HG02938 (cell line): ENCODE measurements at regions not wholly inside any gene's neighbourhood (a gene's known extent, or its start where the extent isn't known, plus 50 kb on each side); places are given as distances from the start of the nearest gene placed in this dataset.
"Not testable (repeated sequence)": the region's sequence is repeated elsewhere in the genome, so short reads cannot be mapped to it uniquely, and the experiment has no call there.

Source experiments
- ATAC-seq: cut with Tn5 transposase; IDR thresholded peaks from one replicate; pipeline ENCODE4 v1.9.1; 2021; ENCODE audit warnings: mild to moderate bottlenecking, moderate library complexity; ENCODE audit not compliant: unreplicated experiment

DNA sequence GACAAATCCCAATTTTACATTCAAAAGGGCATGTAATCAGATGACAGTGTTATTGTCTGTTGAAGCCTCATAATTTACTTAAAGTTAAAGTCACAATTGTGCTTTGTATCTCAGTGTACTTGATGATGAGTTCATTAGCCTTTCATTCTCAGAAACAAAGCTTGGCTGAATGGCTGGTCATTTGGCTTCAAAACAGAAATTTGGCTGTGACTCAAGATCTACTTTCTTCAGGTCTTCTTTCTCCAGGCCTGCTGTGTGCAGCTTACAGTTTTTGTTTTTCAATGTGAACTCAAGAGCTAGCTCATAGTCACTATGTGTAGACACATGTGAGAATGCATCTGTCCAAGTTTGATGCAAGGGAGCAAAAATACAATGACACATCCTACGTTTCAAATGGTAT lies 2003.6 kb upstream of the WWC1 start:
- no peak for ATAC-seq

GRCh38 chr5:166291800-166292199 lies 1999.6 kb upstream of the WWC1 start:
- ATAC-seq: not testable (repeated sequence)

DNA sequence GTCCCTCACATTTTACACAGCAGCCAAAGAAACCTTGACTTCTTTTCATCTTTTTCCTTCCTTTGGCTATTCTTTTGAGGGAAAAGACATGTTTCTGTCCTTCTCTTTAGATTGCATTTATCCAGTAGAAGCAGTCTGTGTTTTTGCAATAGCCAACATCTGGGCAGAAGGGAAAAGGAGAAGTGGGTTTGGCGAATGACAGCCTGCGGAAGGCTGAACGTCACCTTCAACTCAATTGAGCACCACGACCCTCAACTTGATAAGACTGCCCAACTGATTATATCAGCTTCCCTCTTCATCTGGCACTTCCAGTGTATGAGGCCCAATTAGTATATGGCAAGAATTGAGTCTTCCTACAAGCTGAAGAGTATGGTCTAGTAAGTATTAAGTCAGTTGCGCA lies 1997.6 kb upstream of the WWC1 start:
- no peak for ATAC-seq

- ATAC-seq: no peak
These were observed 1989.3 kb upstream of the WWC1 start for GRCh38 chr5:166302166-166302565.

- ATAC-seq: no peak
These were observed 1974.0 kb upstream of the WWC1 start for GRCh38 chr5:166317425-166317824.

GRCh38 chr5:166320920-166321480 lies 1970.4 kb upstream of the WWC1 start:
- no peak for ATAC-seq

- no peak for ATAC-seq
These were observed 1967.1 kb upstream of the WWC1 start for GRCh38 chr5:166324372-166324771.

DNA sequence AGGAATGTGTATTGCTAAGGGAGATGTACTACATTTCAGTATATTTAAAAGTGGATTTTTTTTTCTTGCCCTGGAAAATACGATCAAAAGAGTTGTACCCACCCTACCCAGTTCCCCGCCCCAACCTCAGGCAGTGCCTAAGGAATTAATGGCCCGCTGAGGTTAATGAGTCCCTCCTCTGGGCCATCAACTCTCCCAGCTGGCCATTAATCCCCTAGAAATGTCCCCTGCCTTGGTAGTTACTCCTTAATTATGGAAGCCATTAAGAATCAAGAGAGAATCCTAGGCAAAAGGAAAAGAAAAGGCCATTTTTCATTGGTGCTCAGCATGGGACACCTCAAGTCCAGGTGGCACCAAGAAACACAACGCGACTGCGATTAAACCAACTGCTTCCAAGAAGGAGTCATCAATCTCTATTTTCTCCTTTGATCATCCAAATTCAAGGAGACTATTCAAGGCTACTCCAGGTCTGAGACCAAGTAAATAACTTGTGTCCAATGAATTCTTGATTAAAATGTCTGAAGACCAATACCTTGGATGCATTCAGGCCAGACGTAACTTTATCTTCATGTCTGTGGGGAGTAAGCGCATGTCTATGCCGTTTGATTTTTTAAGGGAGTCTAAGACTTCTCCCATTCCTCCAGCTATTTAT lies 1962.2 kb upstream of the WWC1 start:
- ATAC-seq: no peak

GRCh38 chr5:166330036-166330435 lies 1961.4 kb upstream of the WWC1 start:
- no peak for ATAC-seq

DNA sequence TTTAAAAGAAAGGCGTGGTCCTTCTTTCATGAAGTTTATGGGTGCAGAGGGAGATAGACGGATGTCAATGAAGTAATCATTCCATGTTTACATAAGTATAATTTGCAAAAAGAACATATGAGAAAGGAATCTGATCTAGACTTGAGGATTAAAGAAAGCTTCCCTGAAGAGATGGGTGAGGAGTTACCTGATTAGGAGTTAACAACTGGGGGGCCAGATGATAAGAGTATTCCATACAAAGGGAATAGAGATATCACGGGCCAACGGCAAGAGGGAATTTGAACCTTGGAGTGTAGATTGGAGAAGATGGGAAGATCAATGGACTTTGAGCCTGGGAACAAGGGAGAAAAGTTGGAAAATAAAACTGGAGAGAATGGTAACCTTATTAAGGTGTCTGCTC lies 1959.9 kb upstream of the WWC1 start:
- no peak for ATAC-seq

DNA sequence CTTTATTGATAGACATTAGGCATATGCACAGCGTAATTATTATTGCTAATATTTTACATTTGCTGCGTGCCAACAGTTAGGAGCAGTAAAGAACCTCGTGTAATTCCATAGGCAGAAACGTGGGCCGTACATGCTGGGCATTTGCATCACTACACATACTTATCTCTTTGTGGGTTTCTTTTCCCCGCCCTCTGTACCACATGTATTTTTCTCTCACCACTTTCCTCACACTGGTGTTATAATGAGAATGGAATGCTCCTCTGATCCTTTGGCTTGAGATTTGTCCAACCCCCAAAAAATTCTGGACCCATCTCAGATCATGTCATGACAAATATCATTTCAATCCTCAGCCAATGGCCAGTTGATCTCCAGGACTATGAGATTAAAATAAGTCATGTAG lies 1952.6 kb upstream of the WWC1 start:
- no peak for ATAC-seq

DNA sequence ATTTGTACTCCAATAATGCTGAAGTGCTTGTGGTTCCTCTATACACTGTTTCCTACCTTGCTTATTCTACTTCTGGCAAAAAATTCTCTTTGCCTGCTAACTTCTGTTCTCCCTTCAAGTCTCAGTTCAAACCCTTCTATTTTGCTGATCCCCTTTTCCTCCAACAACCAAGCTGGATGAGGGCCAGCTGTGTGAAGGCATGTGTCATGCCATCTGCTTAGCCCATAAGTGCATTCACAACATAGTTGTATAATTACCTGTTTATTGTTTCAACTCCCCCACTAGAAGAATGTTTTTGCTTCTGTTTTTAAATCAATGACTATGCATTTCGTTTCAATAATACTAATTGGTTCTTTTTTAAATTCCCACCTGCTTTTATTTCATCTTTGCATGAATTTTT lies 1951.4 kb upstream of the WWC1 start:
- ATAC-seq: no peak

DNA sequence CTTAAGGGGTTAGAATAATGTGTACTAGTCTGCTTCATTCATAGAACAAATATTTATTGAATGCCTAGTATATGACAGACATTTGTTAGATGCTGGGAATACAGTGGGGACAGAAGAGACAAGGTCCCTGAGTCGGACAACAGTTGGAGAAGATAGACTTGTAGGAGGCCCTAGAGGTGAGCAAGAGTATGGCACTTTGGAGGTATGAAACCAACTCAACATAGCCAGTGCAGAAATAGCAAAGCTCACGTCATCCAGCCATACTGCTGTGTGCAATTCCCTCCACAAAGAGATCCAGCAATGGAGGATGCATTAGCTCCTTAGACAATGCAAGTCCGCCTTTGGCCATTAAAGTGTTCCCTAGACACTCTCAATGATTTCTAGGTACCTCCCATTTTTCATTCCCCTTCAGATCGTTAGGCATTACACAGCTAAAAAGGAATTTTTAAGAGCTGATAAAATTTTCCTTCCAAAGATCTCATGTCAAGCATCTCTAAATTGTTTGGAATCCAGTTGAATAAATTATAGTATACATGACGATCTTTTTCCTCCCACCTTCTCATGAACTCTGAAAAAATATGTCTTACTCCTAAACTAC lies 1949.6 kb upstream of the WWC1 start:
- no peak for ATAC-seq

DNA sequence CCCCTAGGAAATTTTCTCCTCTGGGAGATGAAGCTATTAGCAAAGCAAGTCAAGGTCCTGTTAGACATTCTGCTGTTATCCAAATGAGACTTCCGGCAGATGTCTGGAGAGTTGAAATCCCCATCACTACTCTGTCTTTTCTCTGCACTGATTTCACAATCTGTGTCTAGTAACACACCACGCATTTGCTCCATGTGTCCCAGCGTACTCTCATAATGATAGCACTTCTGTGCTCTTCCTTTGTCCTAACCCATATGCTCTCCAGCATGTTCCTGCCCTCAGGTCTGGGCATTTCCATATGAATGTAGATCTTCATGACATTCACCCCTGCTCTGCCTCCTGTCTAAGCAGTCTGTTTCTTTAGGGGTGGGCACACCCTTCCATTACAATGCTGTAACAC lies 1949.0 kb upstream of the WWC1 start:
- no peak for ATAC-seq

DNA sequence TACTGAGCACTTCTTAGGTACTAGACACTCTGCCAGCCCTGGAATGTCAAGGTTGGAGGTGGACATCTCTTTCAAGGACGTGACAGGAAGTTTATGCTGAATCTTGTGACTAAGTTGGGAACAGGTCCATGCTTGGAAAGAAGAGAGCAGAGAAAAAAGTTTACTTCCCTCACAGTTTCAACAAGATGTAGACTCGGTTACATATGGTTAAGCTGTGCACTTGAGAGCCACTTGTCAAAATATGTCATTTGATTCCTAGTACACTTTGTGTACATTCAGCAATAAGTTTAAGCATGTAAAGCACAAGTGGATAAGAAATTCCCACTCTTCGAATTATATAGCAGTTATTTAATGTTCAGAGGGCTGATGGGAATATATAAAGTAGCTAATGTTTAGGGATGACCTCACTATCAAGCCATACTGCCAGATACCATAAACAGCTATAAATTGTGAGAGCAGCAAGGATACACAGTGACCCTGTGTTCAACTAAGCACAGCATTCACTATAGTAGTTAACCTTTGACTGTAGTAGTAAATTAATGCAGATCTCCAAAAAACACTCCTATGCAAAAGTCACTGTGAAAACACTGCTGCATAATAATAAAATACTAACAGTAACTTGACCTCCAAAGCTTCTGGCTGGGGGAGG lies 1944.6 kb upstream of the WWC1 start:
- no peak for ATAC-seq

DNA sequence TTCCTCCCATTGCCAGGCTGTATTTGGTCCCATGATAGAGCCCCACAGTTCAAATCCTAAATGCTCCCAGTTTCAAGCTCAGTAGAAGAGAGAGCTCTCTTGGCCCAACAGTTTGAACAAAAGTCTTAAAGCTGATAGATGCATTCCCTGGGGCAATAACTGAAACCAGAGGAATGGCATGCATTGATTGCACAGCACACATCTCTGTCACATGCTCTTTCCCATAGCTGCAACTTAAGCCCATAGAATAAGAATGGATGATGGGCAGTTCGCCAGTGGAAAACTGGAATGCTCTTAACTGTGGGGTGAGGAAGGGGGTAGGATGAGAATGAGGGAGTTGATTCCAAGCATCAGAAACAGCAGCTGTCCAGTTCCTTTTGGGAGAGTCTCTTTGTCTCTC lies 1942.4 kb upstream of the WWC1 start:
- no peak for ATAC-seq

DNA sequence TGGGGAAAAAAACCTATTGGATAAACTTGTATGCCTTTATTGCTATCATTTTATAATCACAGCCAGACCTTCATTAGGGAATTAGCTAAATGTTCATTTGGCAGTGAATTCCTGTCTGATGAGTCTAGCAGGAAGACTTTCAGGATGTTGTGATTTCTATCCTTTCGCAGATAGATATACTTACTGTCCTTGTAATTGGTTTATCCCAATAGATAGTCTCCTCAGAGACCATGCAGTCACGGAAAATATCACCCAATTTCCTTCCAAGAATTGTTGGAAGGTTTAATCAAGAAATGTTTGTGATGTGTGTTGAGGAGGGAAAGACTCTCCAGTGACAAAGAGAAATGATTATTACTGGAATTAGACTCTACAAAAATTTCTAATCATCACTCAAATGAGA lies 1937.9 kb upstream of the WWC1 start:
- no peak for ATAC-seq

DNA sequence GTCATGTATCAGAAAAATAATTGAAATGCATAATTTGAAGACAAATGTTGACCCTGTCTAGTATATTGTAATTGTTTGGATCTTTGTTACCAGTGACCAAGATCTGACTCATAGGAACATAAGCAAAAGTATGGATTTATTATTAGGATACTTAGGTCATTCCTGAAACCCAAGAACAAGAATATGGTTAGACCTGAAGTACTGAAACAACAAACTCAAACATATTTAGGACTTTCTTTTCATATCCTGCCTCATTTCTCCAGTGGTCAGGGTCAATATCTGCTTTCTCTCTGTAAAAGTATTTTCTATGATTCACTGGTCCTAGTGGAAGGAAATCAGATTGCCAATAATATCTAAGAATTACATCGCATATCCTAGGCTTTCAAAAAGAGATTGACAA lies 1937.1 kb upstream of the WWC1 start:
- ATAC-seq: no peak

DNA sequence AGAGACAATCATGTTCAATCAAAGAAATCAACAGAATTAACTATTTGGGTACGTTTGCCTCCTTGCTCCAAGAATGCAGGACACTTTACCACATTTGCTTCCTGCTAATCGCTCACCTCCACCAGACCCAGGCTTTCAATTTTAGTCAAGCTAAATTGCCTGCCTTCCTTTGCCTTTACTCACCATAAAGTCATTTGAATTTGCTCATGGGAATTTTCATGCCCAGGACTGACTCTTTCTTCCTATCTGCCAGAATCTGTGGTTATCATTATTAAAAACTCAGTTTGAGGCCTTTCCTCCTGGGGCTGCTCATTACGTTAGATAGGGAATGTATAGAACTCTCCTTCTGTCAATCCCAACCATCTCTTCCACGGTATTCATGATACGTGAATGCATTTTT lies 1935.3 kb upstream of the WWC1 start:
- no peak for ATAC-seq

DNA sequence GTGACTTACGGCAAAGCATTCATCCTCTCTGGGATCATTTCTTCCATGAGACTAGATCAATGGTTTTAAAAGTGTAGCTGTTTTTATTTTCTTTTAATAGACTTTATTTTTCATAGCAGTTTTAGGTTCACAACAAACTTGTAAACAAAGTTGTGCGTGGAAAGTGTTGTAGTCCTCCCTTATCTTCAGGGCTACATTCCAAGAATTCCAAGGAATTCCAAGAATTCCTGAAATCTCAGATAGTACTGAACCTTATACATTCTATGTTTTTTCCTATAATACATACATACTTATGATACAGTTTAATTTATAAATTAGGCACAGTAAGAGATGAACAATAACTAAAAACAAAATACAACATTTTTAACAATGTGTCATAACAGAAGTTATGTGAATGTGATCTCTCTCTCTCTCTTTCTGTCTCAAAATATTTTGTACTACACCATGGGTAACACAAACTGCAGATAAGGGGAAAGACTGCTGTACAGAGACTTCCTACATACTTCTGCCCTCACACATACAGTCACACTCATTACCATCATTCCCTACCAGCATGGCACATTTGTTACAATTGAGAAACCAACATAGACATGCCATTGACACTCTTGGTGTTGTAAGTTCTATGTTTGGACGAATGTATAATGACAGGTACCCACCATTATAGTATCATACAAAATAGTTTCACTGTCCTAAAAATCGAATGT lies 1933.2 kb upstream of the WWC1 start:
- ATAC-seq: no peak

GRCh38 chr5:166363087-166363760 lies 1928.2 kb upstream of the WWC1 start:
- ATAC-seq: no peak
